Neuronal stem cell (in vitro differentiated cells): ENCODE measurements at regions not wholly inside any gene's neighbourhood (a gene's known extent, or its start where the extent isn't known, plus 50 kb on each side); places are given as distances from the start of the nearest gene placed in this dataset.
"Not testable (repeated sequence)": the region's sequence is repeated elsewhere in the genome, so short reads cannot be mapped to it uniquely, and the experiment has no call there.

Experiments
- DNase-seq: peaks from one replicate; pipeline ENCODE4 v3.0.0-alpha.2; 2013; ENCODE audit warnings: low spot score
- H2AFZ ChIP-seq: one replicate; pipeline ENCODE4 v1.6.1; 2013; ENCODE audit warnings: mild to moderate bottlenecking, low read length, inconsistent platforms
- H2AK5ac ChIP-seq: 2 replicates; pipeline ENCODE4 v1.6.1; 2013; ENCODE audit warnings: low read depth, mild to moderate bottlenecking, inconsistent platforms, low read length, moderate library complexity, mixed read lengths
- H2BK120ac ChIP-seq: 2 replicates; pipeline ENCODE4 v1.6.1; 2013; ENCODE audit warnings: low read depth, mild to moderate bottlenecking, inconsistent platforms, low read length, moderate library complexity, mixed read lengths
- H2BK12ac ChIP-seq: one replicate; pipeline ENCODE4 v1.6.1; 2013; ENCODE audit warnings: low read length, inconsistent platforms
- H2BK15ac ChIP-seq: 2 replicates; pipeline ENCODE4 v1.6.1; 2013; ENCODE audit warnings: mild to moderate bottlenecking, low read length, inconsistent platforms, mixed read lengths
- H2BK5ac ChIP-seq: one replicate; pipeline ENCODE4 v1.6.1; 2013; ENCODE audit warnings: inconsistent platforms, mild to moderate bottlenecking, low read length, moderate library complexity
- H3K14ac ChIP-seq: one replicate; pipeline ENCODE4 v1.6.1; 2013; ENCODE audit warnings: low read length, inconsistent platforms
- H3K18ac ChIP-seq: 2 replicates; pipeline ENCODE4 v1.6.1; 2013; ENCODE audit warnings: low read length, inconsistent platforms
- H3K23ac ChIP-seq: 2 replicates; pipeline ENCODE4 v1.6.1; 2013; ENCODE audit warnings: low read depth, mild to moderate bottlenecking, mixed read lengths, low read length, inconsistent platforms; ENCODE audit not compliant: poor library complexity
- H3K27ac ChIP-seq: replicated peaks from 3 replicates; pipeline ENCODE4 v1.5.1; 2013; ENCODE audit warnings: low read length, inconsistent platforms
- H3K27me3 ChIP-seq, 3 experiments: 2 replicates each; pipeline ENCODE4 v1.6.1; 2013; ENCODE audit warnings: low read length in 3 of 3, mild to moderate bottlenecking in 2 of 3, inconsistent platforms in 1 of 3, low read depth in 1 of 3, mixed read lengths in 1 of 3, moderate library complexity in 1 of 3; ENCODE audit not compliant: control insufficient read depth in 3 of 3, insufficient read depth in 3 of 3
- H3K36me3 ChIP-seq, 2 donors: replicated peaks in 1 of 2; 2 replicates each; pipeline ENCODE4 v1.6.1; 2013; ENCODE audit warnings: low read length in 2 of 2; ENCODE audit not compliant: control insufficient read depth in 2 of 2, insufficient read depth in 2 of 2
- H3K4ac ChIP-seq: 2 replicates; pipeline ENCODE4 v1.6.1; 2013; ENCODE audit warnings: inconsistent platforms, mild to moderate bottlenecking, low read length, moderate library complexity
- H3K4me1 ChIP-seq, 2 donors: 1 replicate in 1 of 2; 2 replicates in 1 of 2; pipeline ENCODE4 v1.6.1; 2013; ENCODE audit warnings: low read length in 2 of 2, low read depth in 1 of 2; ENCODE audit not compliant: control insufficient read depth in 2 of 2, insufficient read depth in 1 of 2
- H3K4me2 ChIP-seq: one replicate; pipeline ENCODE4 v1.6.1; 2013; ENCODE audit warnings: mild to moderate bottlenecking, low read length, inconsistent platforms; ENCODE audit not compliant: insufficient read depth, poor library complexity, severe bottlenecking
- H3K4me3 ChIP-seq, 2 donors: 2 replicates each; pipeline ENCODE4 v1.5.1; 2013; ENCODE audit warnings: low read length in 2 of 2, mild to moderate bottlenecking in 2 of 2, inconsistent platforms in 1 of 2, moderate library complexity in 1 of 2
- H3K79me1 ChIP-seq: one replicate; pipeline ENCODE4 v1.6.1; 2013; ENCODE audit warnings: low read depth, mild to moderate bottlenecking, inconsistent platforms, low read length, moderate library complexity
- H3K9ac ChIP-seq: one replicate; pipeline ENCODE4 v1.6.1; 2013; ENCODE audit warnings: mild to moderate bottlenecking, low read depth, low read length, inconsistent platforms; ENCODE audit not compliant: poor library complexity
- H3K9me3 ChIP-seq, 2 donors: replicated peaks in 1 of 2; 2 replicates each; pipeline versions ENCODE3 to v1.6.1; 2013; ENCODE audit warnings: low read length in 2 of 2, mild to moderate bottlenecking in 2 of 2, inconsistent platforms in 1 of 2, low read depth in 1 of 2, mixed read lengths in 1 of 2, moderate library complexity in 1 of 2; ENCODE audit not compliant: control insufficient read depth in 2 of 2, insufficient read depth in 1 of 2
- H4K8ac ChIP-seq: one replicate; pipeline ENCODE4 v1.6.1; 2013; ENCODE audit warnings: low read depth, mild to moderate bottlenecking, inconsistent platforms, low read length, moderate library complexity
- H4K91ac ChIP-seq: one replicate; pipeline ENCODE4 v1.6.1; 2013; ENCODE audit warnings: low read length, low read depth, mild to moderate bottlenecking, inconsistent platforms; ENCODE audit not compliant: poor library complexity
- WGBS, 2 donors: extraction: QIAGEN DNeasy Blood & Tissue Kit; methylation state at CpG; one replicate each; pipeline ENCODE4 v1.1.7; 2013; ENCODE audit warnings: missing lambda C conversion rate in 2 of 2, mixed read lengths in 1 of 2; ENCODE audit not compliant: insufficient read length in 2 of 2, insufficient replicate concordance in 1 of 2; ENCODE audit errors: extremely low coverage in 2 of 2; 5-methylcytosine and 5-hydroxymethylcytosine counted together

DNA sequence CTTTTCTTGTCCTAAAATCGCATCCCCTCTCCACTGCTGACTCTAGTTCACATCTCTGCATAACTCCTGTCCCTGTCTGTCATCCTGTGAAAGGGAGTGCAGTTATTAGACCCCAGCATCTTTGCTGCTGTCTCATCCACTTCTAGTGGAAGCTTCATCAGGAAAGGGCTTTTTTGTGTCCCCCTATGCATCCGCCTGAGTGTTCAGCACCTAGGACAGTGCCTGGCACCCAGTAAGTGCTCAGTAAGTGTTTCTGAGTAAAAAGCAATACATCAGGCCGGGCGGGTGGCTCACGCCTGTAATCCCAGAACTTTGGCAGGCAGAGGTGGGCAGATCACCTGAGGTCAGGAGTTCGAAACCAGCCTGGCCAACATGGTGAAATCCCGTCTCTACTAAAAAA lies 211.8 kb upstream of the FOXK1 start:
- peaks cover 2% of the 10 kb centered on the region for H3K79me1 ChIP-seq
- no peak for DNase-seq

DNA sequence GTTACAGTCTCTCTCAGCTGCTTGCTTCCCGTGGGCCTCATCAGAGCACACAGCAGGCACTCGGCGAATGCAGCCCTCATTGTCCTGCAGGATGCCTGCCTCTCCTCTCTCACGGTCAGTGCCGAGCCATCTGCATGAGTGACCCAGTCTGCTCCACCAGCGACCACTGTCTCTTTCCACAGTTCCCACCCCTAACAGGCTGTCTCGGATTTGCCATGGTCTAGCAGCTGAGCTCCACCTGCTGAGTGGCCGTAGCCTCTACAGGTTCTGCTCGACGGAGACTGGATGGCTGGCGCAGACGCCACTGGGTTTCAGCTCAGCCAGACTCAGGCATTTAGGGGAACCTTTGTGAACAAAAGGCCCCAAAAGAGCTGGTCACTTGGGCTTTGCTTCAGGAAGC lies 209.4 kb upstream of the FOXK1 start:
- H3K27me3 ChIP-seq = no peaks in the 10 kb centered on the region
- H3K9ac ChIP-seq = no peak overlapping the region
- no peak overlapping the region for H4K91ac ChIP-seq
- H2BK120ac ChIP-seq = no peak overlapping the region
- no peaks in the 10 kb centered on the region for H3K4me1 ChIP-seq
- H2AK5ac ChIP-seq = no peak overlapping the region
- no peak for DNase-seq
- no peak overlapping the region for H4K8ac ChIP-seq
- no peaks in the 10 kb centered on the region for H3K36me3 ChIP-seq
- H3K23ac ChIP-seq = no peak overlapping the region
- H3K9me3 ChIP-seq = peaks cover 0 to 2% of the 10 kb centered on the region in 2 donors
- H2BK5ac ChIP-seq = no peak overlapping the region
- no peak overlapping the region for H3K27ac ChIP-seq
- no peak overlapping the region for H3K18ac ChIP-seq
- H3K4me3 ChIP-seq = no peak overlapping the region
- H2AFZ ChIP-seq = no peak overlapping the region
- no peak overlapping the region for H2BK15ac ChIP-seq
- H2BK12ac ChIP-seq = no peak overlapping the region
- H3K79me1 ChIP-seq = peaks cover 2% of the 10 kb centered on the region
- H3K4ac ChIP-seq = no peak overlapping the region
- no CpG with 5 or more reads among the region's 12 CpGs for WGBS, 2 donors
- H3K14ac ChIP-seq = no peak overlapping the region
- H3K4me2 ChIP-seq = no peak overlapping the region

More for the DNA sequence above, 211.8 kb upstream of the FOXK1 start:
- Histone ChIP-seq H4K91ac (no peak overlapping the region), H2BK120ac (no peak overlapping the region), H3K36me3 (no peaks in the 10 kb centered on the region), H3K4me3 (no peak overlapping the region), H3K4ac (no peak overlapping the region), H2BK15ac (no peak overlapping the region), H3K9ac (no peak overlapping the region), H4K8ac (no peak overlapping the region), H2AFZ (no peak overlapping the region), H3K18ac (no peak overlapping the region), H3K27ac (no peak overlapping the region), H2BK5ac (no peak overlapping the region), H2BK12ac (no peak overlapping the region), H3K4me2 (no peak overlapping the region), H3K23ac (no peak overlapping the region), H3K9me3 (peaks cover 0 to 2% of the 10 kb centered on the region in 2 donors), H3K27me3 (peaks cover 0 to 4% (median 0%) of the 10 kb centered on the region in 3 experiments), H2AK5ac (no peak overlapping the region), H3K4me1 (no peaks in the 10 kb centered on the region), H3K14ac (no peak overlapping the region)
- no CpG with 5 or more reads among the region's 7 CpGs for WGBS, 2 donors

DNA sequence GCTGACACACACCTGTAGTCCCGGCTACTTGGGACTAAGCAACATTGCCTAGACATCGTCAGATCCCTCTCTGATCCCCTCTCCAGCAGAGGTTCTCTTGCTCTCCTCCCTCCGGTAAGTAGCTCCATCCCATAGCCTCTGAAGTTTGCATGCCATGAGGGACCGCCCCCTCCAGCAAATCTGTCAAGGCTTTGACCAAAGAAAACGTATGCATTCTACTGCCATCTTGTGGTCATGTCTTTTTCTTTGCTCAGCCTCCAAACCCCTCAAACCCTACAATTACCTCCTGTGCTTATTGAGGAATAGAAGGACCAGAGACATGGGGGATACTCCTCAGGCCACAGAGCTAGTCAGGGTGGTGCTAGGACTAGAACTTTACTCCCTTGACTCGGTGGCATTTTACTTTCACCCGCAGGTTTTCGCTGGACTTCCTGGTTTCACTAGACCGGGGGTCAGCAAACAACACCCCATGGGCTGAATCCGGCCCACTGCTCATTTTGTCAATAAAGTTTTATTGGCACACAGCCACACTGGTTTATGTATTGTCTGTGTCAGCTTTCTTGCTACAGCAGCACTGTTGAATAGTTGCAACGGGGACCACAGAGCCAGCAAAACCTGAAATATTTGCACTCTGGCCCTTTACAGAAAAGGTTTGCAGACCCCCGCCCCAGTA lies 202.6 kb upstream of the FOXK1 start:
- no peak overlapping the region for H2BK15ac ChIP-seq
- H4K8ac ChIP-seq = no peak overlapping the region
- H3K36me3 ChIP-seq = no peaks in the 10 kb centered on the region
- peaks cover 0 to 13% of the 10 kb centered on the region in 2 donors for H3K9me3 ChIP-seq
- H3K27me3 ChIP-seq = peaks cover 0 to 2% (median 0%) of the 10 kb centered on the region in 3 experiments
- no peak overlapping the region for H2BK120ac ChIP-seq
- no peak overlapping the region for H3K14ac ChIP-seq
- no peak overlapping the region for H2BK12ac ChIP-seq
- H3K4me3 ChIP-seq = no peak overlapping the region
- H3K18ac ChIP-seq = no peak overlapping the region
- H3K4ac ChIP-seq = no peak overlapping the region
- no peak overlapping the region for H3K27ac ChIP-seq
- H2BK5ac ChIP-seq = no peak overlapping the region
- DNase-seq = no peak
- H2AFZ ChIP-seq = no peak overlapping the region
- no peak overlapping the region for H4K91ac ChIP-seq
- no peaks in the 10 kb centered on the region for H3K79me1 ChIP-seq
- WGBS, 2 donors = no CpG with 5 or more reads among the region's 12 CpGs
- no peak overlapping the region for H2AK5ac ChIP-seq
- H3K4me2 ChIP-seq = no peak overlapping the region
- no peaks in the 10 kb centered on the region for H3K4me1 ChIP-seq
- no peak overlapping the region for H3K9ac ChIP-seq
- H3K23ac ChIP-seq = no peak overlapping the region

DNA sequence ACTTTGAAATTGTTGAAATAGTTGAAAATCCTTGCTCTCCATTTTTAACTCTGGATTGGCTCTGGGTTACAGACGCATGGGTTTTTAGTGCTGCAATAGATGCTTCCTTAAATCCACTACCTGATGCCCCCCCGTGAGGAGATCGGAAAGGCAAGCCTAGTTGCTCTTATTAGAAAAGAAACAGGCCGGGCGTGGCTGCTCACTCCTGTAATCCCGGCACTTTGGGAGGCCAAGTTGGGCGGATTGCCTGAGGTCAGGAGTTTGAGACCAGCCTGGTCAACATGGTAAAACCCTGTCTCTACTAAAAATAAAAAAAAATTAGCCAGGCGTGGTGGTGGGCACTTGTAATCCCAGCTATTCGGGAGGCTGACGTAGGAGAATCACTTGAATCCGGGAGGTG lies 202.0 kb upstream of the FOXK1 start:
- peaks cover 0 to 13% of the 10 kb centered on the region in 2 donors for H3K9me3 ChIP-seq
- not testable (repeated sequence) for H3K4ac ChIP-seq, H3K79me1 ChIP-seq, H2BK5ac ChIP-seq, H3K4me3 ChIP-seq, H3K4me2 ChIP-seq, DNase-seq, H3K23ac ChIP-seq, H2AK5ac ChIP-seq, H2BK15ac ChIP-seq, H2BK12ac ChIP-seq, H4K91ac ChIP-seq, H2BK120ac ChIP-seq, H3K9ac ChIP-seq, H2AFZ ChIP-seq, H3K27me3 ChIP-seq, H4K8ac ChIP-seq, H3K27ac ChIP-seq, H3K36me3 ChIP-seq, H3K4me1 ChIP-seq, H3K18ac ChIP-seq, H3K14ac ChIP-seq
- WGBS, 2 donors = no CpG with 5 or more reads among the region's 11 CpGs
